ENCODE measurements at regions not wholly inside any gene's neighbourhood (a gene's known extent, or its start where the extent isn't known, plus 50 kb on each side); places are given as distances from the start of the nearest gene placed in this dataset.
"Not testable (repeated sequence)": the region's sequence is repeated elsewhere in the genome, so short reads cannot be mapped to it uniquely, and the experiment has no call there.

DNA sequence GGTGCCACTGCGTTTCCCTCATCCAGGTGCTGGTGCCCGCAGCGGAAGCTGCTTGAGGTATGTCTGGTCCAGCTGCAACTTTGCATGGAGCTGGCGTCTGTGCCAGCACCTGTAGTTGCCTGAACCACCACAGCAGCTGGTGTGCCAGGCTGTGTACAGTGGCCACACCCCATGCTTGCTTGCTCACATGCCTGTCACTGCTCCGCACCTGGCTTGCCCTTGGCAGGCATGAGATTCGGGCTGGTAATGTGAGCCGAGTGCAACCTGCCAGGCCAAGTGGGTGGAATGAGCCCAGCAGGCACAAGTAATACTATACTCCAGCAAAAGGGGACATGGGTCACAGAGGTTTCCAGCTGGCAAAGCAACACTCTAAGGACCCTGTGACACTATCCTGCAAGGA, 1123.3 kb upstream of the ACVR2A start:
- no peak for DNase-seq

DNA sequence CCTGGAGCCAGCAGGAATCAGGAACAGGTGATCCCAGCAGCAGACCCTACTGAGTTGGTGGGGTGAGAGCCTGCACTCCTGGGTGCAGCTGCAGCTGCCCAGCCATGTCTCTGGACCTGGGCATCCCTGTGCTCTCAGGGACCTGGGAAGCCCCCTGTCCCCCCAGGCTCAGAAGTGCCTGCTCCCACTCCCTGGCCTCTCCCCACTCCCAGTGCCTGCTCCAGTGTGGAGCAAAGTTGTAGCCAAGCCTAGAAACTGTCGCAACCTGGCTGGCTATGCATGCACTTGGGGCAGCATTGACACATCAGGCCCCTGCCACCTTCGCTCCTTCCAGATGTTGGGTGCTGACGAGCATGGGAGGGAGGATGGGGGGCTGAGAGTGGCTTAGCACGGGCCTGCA, 1124.7 kb upstream of the ACVR2A start:
- no peak for DNase-seq

DNA sequence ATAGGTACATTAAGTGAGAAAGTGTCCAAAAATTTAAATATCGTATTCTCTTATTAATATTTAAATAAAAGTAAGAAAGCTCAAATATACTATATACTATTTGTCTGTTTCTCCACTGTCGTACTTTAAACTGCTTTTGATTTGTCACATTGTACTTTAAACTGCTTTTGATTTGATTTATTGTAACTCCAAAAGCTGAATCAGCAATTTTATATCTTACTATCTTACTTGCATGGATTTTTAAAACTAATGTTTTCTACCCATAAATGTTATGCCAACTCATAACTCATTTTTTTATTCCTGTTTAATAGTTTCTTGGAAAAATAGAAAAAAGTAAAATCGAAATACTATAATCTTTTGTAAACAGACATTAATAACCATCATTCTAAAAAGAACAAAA, 1128.2 kb upstream of the ACVR2A start:
- no peak for DNase-seq

DNA sequence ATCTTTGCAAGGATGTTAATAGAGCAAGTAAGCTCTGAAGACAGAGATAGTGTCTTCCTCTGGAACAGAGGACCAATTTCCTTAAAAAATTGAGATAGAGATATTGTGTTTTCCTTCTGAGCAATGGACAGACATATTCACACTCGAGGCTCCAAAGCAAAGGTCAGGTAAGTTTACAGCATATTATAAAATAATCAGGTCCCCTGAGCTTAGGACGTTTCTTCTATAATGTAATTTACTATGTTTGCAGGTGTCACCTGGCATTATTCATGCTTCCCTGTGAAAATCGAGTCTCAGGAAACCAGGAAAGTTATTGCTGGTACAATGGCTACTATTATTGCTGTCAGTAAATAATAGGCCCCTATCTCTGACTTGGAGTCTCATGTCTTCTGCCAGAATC, 1135.8 kb upstream of the ACVR2A start:
- DNase-seq: no peak

DNA sequence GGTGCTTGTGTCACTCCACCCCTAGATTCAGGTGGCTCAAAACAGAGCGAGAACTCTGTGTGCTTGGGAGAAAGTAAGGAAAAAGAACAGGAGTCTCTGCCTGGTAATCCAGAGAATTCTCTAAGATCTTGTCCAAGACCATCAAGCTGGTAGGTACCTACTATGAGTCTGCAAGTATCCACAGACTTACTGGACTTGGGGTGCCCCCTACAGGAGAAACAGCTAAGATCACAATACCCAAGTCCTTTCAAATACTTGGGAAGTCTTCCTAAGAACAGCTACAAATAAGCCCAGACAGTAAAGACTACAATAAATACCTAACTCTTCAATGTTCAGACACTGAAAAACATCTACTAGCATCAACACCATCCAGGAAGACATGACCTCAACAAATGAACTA, 1143.6 kb upstream of the ACVR2A start:
- DNase-seq: peak; percentile 3

DNA sequence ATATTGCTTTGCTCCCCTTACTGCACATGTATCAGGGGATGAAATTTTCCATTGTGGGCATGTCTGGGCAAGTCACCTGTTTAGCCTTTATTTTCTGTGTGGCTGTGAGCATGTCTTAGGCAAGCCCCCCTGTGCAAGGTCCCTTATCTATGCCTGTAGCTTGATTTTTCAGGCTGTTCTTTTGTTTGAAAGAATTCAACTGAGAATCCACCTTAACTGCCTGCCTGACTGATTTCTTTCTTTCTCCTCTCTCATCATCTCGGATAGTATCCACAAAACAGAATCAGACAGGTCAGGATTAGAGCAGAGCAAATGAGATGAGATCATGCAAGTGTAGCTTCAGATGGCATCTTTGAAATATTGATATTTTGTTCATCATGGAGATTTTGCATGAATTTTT, 1147.5 kb upstream of the ACVR2A start:
- DNase-seq: no peak

DNA sequence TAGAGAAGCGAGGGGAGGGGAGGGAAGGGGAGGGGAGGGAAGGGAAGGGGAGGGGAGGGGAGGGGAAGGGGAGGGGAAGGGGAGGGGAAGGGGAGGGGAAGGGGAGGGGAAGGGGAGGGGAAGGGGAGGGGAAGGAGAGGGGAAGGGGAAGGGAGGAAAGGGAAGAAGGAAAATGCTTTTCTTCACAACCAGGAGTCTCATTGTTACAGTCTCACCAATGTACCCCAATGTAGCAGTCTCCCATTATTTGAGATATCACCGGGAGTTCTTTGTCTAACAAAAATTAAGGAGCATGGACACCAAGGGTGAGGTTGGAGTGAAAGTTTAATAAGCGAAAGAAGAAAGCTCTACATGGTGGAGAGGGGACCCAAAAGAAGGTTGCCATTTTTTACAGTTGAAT, 1148.0 kb upstream of the ACVR2A start:
- DNase-seq: not testable (repeated sequence)

DNA sequence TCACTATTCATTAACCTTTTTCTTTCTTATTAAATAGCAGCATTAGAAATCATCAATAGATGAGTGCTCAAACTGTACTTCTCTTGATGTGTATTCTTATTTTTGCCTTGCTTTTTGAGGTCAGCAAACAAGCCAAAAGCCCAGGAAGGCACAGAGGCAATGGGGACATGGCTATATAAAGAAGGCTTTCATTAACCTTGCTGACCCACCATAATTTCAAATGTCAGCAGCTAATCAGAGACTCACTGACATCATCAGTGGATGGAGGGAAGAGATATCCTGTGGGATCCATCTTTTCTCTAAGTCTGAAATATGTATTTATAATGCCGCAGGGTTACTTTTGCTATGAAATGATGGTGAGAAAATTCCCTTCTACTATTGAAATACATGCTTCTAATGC, 1162.8 kb upstream of the ACVR2A start:
- DNase-seq: no peak

DNA sequence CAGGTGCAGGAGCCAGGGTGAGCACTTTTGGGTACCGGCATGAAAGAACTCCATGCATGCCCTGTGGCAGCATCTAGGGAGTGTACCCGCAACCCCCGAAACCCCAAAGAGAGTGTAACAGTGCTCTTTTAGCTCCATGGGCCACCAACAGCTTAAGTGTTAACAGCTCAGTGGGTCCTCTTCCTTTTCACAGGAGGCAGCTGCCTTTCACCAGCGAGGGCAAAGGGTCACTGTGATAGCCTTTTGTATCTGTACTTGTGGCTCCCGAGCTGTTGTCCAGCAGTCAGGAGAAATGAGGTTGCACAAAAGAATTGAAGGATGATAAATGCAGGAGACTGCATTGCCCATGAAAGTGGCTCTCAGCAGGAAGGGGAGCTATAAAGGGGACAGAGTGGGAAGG, 1166.3 kb upstream of the ACVR2A start:
- DNase-seq: no peak

DNA sequence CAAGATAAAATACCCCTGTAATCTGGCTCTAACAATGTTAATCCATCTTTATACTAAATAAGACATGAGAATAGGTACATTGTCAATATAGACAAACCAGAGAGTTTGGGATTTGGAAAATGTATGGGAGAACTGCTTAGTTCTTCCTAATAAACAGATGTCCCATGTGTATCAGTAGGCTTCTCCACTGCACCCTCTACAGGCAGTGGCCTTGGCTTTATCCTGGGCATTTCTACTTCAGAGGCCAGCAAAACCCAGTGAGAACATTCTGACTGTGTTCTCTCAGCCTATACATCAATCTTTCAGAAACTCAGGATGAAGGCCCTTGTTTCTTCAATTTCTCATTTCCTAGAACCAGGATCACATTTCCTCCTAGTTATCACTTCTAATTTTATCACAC, 1167.5 kb upstream of the ACVR2A start:
- DNase-seq: no peak

DNA sequence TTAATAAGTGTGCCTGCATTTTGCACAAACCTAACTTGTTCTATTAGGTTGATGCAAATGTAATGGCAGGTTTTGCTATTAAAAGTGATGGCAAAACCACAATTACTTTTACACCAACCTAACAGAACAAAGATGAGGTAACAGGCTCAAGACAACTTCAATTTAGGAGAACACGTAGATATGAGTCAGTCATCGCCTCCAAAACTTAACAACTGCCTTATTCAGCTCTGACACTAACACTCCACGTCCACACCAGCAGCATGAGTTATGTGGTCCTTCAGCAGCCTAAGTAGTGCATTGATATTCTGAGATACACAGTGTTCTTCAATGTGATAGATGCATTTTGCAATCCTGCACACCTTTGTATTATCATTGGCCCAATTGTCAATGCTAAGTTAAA, 1175.1 kb upstream of the ACVR2A start:
- no peak for DNase-seq

DNA sequence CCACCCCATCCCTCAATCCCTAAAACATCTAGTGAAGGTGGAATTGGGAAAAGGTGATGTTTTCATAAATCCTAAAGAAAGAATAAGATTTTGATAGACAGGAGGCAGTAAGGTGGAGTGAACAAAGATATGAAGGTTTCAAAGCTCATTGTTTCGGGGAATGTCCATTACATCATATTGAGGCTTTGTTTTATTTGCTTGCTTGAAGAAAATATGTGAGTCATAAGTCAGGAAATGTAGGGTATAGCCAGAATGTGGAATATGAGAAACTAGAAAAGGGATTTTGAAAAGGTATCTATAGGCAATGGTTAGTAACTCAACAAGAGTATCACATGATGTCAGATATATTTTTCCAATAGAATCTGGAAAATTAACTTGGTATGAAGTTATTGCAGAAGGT, 1178.5 kb upstream of the ACVR2A start:
- no peak for DNase-seq

DNA sequence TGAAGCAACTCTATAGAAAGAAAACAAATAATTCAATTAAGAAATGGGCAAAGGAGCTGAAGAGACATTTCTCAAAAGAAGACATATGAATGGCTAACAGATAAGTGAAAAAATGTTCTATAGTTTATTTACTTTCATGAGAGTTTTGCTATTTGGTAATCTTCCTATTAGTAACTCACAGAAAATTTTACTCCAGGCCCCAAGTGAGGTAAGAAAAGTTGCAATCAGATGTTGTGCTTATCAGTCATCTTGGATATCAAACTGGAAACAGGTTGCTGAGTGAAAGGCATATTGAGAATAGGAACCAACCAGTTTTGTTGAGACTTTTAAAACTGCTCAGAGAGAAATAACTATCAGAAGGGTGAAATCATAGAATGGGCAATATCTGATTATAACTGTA, 1179.0 kb upstream of the ACVR2A start:
- DNase-seq: no peak

DNA sequence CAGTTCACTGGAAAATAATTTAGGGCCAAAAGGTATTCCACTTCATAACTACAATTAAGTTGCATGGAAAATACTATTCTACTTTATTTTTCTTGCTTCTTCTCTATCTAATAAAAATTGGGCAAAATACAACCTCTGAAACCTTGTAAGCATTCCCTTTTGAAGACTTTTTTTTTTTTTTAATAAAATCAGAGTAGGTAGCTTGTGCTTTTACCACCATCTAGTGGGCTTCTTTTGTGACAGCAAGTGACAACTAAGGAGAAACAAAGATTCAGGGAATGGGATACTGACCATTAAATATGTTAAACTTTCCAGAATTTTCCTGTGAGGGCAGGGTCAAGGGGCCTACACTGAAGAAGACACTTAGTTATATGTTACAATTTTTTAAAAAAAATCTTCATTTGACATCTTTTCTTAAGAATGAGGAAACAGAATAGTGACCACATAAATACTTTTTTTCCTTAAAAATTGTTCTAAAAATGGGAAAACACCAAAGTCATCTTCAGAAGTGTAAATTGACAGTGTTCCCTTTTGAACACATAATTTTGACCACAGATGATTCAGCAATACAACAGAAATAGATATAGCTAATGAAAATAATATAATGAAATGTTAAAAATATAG, 1183.2 kb upstream of the ACVR2A start:
- peak; percentile 54 for DNase-seq

DNA sequence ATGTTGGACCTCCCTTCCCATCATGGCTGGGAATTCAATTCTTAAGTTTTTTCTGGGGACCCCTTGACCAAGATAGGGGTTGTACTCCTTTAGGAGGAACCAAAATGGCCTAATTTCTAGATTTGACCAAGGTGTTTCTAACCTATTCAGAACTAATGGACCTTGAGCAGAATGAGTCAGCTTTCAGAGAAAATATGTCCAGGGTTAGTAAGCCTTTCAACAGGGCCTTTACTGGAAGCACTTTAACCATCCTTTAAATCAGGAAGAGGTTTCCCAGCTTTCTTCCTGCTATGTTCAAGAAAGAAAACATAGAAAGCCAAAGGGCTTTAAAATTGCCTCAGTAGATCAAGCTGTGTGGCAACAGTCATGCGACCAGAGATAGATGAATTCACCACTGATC, 1184.9 kb upstream of the ACVR2A start:
- DNase-seq: no peak

DNA sequence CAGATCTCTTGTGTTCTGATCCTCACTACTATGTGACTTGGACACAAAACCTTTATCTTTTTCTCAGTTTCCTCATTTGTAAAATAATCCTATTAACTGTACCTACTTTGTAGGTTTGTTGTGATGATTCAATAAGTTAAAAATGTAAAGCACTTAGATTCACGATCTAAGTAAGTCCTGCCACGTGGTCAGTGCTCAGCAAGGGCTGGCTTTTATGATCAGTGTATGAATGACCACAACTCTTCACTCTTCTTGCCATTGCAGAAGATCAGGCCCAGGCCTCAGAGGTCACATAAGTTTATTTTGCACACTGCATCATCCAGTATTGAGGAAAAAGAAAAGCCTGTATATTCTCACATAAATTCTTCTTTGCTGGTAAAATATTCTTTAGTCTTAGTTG, 1192.5 kb upstream of the ACVR2A start:
- no peak for DNase-seq

DNA sequence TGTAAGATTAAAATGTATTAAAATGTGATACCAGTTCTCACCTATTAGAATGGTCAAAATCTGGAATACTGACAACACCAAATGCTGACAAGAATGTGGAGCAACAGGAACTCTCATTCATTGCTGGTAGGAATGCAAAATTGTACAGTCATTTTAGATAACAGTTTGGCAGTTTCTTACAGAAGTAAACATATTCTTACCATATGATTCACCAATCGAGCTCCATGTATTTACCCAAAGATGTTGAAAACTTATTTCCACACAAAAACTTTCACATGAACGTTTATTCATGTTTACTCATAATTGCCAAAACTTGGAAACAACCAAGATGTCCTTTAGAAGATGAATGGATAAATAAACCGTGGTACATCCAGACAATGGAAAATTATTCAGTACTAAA, 1193.5 kb upstream of the ACVR2A start:
- DNase-seq: no peak

DNA sequence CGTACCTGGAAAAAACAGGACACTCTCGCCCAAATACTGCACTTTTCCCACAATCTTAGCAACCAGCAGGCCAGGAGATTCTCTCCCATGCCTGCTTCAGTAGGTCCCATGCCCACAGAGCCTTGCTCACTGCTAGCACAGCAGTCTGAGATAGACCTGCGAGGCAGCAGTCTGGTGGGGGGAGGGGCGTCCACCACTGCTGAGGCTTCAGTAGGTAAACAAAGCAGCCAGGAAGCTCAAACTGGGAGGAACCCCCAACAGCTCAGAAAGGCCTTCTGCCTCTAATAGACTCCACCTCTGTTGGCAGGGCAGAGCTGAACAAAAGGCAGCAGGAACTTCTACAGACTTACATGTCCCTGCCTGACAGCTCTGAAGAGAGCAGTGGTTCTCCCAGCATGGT, 1202.8 kb upstream of the ACVR2A start:
- DNase-seq: no peak

DNA sequence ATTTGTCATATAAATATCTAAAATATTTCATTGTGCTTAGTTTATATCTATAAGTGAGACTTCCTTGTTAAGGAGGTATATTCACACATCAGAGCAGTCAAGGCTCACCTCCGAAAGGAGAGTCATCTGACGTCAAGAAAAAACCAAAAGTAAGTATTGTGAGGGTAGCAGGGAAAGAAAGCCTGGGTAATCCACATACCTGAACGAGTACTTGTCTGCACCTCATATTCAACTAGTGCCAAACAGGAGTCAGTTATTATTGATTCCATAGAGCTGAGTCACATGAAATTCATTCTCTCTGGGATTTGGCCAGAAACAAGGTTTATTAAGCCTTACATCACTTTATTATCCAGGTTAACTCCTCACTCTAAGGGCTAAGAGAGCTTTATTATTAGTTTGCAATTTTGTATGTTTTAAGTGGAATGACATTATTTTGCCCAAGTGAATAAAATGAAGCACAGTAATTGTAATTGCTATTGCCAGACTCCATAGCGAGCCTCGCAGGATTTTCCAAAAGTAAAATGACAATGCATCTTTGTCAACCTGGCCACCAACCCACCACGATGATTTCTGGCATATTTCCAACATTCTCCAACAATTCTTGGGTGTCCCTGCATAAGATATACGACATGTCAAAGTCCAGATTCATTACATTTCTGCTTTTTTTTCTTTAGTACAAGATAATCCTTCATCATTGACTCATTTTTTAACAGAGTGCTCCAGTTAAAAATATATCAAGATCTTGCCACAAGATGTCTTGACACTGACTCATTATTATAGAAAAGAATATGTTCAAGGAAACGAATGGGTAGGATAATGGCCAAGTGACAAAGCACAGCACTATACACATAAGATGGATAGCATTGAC, 1210.4 kb upstream of the ACVR2A start:
- DNase-seq: no peak

DNA sequence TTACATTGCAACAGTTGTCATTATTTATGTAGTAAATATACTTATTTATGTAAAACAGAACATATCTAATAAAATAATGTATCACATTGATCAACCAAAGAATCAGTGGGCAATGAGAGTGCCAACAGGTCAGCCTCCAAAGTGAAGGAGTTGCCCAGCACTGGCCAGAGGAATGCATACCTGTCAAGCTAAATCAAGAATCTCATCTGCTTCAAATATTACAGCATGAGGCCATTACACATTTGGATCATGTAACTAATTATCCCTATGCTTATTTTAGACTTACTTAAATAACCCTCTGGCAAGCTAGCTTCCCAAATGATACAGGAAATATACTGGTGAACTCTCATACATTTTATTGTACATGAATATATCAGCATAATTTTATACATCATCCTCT, 1211.7 kb upstream of the ACVR2A start:
- DNase-seq: no peak

DNA sequence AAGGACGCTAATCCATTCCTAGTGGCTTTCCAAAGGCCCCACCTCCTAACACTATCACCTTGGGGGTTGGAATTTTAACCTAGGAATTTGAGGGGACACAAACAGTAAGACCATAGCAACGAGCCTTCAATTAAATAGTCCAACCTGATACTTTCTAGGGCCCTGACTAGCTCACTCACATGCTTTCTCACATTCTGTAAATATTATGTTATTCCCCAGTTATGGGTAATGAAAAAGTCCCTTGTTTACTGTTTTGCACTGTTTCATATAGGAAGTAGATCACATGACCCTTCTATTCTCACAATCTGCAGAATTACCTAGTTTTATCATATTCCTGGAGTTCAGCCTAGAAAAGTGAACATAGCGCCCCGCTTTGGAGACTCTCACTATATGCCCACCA, 1212.1 kb upstream of the ACVR2A start:
- DNase-seq: no peak

DNA sequence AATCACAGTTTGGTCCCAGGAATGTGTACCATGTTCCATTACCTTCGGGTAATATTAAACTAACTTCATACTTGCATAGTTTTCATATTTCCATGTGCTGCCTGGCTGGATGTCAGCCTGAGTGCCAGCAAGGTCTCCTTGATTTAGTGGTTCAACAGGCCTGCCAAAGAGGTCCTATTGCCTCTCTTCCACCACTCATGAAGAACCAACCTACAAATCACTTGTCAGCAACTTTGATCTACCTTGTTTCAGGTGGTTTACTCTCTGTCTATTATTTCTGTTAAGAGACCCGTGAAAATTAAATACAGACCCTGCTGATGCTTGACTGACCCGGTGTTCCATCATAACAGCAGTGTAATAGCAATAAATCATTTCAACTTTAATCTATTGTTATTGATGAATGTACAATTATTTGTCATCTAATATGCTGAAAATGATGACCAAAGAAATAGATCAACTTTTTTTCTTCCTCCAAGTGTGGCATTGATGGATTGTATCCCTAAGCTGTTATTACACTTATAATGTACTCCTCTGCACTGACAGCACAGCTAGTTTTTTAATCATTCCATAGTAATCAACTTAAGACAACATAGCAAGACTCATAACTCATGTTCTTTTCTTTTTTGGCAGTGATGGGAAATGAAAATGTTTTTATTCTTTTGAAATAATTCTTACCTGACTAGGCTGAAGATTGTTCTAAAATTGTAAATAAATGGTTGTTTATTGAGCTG, 1220.2 kb upstream of the ACVR2A start:
- no peak for DNase-seq

DNA sequence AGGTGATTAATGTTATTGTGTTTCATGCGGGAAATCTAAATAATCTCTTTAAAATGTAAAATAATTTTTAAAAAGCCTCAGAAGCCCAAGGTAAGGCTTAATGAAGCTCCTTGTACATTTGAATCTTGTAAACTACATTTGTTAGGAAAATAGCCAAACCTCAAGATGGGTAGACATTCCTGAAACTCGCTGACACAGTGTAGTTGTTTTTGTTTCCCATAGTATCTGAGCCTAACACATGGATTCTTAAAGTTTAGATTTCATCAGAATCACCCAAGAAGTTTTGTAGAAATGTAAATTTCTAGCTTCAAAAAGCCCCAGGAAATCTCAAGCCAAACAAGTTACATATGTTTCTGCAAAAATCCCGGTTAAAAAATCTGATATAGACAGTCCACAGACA, 1221.1 kb upstream of the ACVR2A start:
- no peak for DNase-seq

DNA sequence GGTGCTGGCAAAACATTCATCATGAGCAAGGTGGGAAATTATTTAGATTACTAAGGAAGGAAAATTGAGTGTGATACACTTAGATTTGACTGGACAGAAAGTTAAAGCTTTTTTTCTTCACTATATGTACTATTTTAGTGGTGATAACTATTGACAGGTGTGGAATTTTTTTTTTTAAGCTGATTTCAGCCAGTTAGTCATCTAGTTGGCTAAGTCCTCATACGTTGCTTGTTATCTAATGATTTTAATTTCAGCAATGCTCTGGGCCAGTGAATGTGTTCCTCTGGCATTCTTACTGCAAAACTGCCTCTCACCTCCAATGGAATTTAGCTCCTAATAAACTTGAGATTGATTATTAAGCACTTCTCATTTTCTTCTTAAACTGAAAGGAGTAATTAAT, 1223.2 kb upstream of the ACVR2A start:
- no peak for DNase-seq

Measured in hematopoietic multipotent progenitor cell treated with erythropoietin and hydrocortisone succinate and interleukin-3 and kit ligand, for 4 days (in vitro differentiated cells).